WTC11 (cell line): ENCODE measurements at regions not wholly inside any gene's neighbourhood (a gene's known extent, or its start where the extent isn't known, plus 50 kb on each side); places are given as distances from the start of the nearest gene placed in this dataset.

Experiments used
- ATAC-seq: fragments of 200-7000 bp; cut with Tn5 transposase; 2 replicates; pipeline ENCODE4 v1.10.0; 2021; ENCODE audit warnings: mild to moderate bottlenecking, moderate library complexity
- CTCF ChIA-PET: fragments of 300-600 bp; sonication (Branson Sonifier 250); formaldehyde crosslinking; loops from one replicate; lab custom pipeline; 2021; ENCODE audit warnings: antibody characterized with exemption; lab: Charles Lee
- POLR2A ChIA-PET: fragments of 350-600 bp; sonication (Branson Sonifier 250); formaldehyde crosslinking; loops from one replicate; lab custom pipeline; 2021; ENCODE audit warnings: antibody characterized with exemption; lab: Charles Lee
- DNase-seq: peaks from one replicate; pipeline ENCODE4 v3.0.0; 2021; ENCODE audit warnings: low spot score
- H3K27ac Mint-ChIP-seq: 2 replicates; pipeline ENCODE4 v1.8.0; 2021; ENCODE audit warnings: mixed read lengths
- H3K27me3 Mint-ChIP-seq: 2 replicates; pipeline ENCODE4 v1.8.0; 2021; ENCODE audit warnings: low read depth, mild to moderate bottlenecking, moderate library complexity, mixed read lengths
- H3K36me3 Mint-ChIP-seq: 2 replicates; pipeline ENCODE4 v1.8.0; 2021; ENCODE audit warnings: mixed read lengths
- H3K4me1 Mint-ChIP-seq: 2 replicates; pipeline ENCODE4 v1.8.0; 2022; ENCODE audit warnings: mixed read lengths
- H3K4me3 Mint-ChIP-seq: 2 replicates; pipeline ENCODE4 v1.8.0; 2021; ENCODE audit warnings: mild to moderate bottlenecking, moderate library complexity, mixed read lengths
- H3K9me3 Mint-ChIP-seq: 2 replicates; pipeline ENCODE4 v1.8.0; 2021; ENCODE audit warnings: mixed read lengths
- CTCF ChIP-seq: fragments of 200-600 bp; IDR thresholded peaks from 2 replicates; pipeline ENCODE4 v1.8.0; 2022; ENCODE audit warnings: antibody characterized with exemption
- ERG ChIP-seq: fragments of 250-450 bp; sonication (Bioruptor Pico); IDR thresholded peaks from 2 replicates; pipeline ENCODE4 v1.8.0; 2021; ENCODE audit warnings: mild to moderate bottlenecking
- ESRRA ChIP-seq: sonication (generic); formaldehyde crosslinking; IDR thresholded peaks from 2 replicates; pipeline ENCODE4 v1.8.1; 2022; ENCODE audit warnings: mild to moderate bottlenecking, missing genetic modification reagents, borderline replicate concordance
- FOXK1 ChIP-seq: sonication (generic); formaldehyde crosslinking; IDR thresholded peaks from 2 replicates; pipeline ENCODE4 v1.8.0; 2022; ENCODE audit warnings: mild to moderate bottlenecking, moderate library complexity, missing genetic modification reagents
- FOXP4 ChIP-seq: sonication (generic); formaldehyde crosslinking; IDR thresholded peaks from 2 replicates; pipeline ENCODE4 v1.8.0; 2022; ENCODE audit warnings: mild to moderate bottlenecking, missing genetic modification reagents
- GRHL2 ChIP-seq: fragments of 250-450 bp; sonication (Bioruptor Pico); IDR thresholded peaks from 2 replicates; pipeline ENCODE4 v1.8.0; 2022; ENCODE audit warnings: mild to moderate bottlenecking, moderate library complexity; ENCODE audit not compliant: insufficient replicate concordance, severe bottlenecking
- HMGXB4 ChIP-seq: sonication (generic); formaldehyde crosslinking; IDR thresholded peaks from 2 replicates; pipeline ENCODE4 v1.8.1; 2023; ENCODE audit warnings: mild to moderate bottlenecking, moderate library complexity, missing genetic modification reagents
- JUN ChIP-seq: sonication (generic); formaldehyde crosslinking; IDR thresholded peaks from 2 replicates; pipeline ENCODE4 v1.8.0; 2023; ENCODE audit warnings: mild to moderate bottlenecking, missing genetic modification reagents
- MLX ChIP-seq: sonication (generic); formaldehyde crosslinking; IDR thresholded peaks from 2 replicates; pipeline ENCODE4 v1.8.1; 2023; ENCODE audit warnings: mild to moderate bottlenecking, missing genetic modification reagents, moderate library complexity
- NR3C1 ChIP-seq: sonication (generic); formaldehyde crosslinking; conservative IDR thresholded peaks from 2 replicates; pipeline ENCODE4 v1.8.1; 2023; ENCODE audit warnings: low read depth, mild to moderate bottlenecking, missing genetic modification reagents
- SMAD3 ChIP-seq: sonication (generic); formaldehyde crosslinking; IDR thresholded peaks from 2 replicates; pipeline ENCODE4 v1.8.0; 2022; ENCODE audit warnings: missing genetic modification reagents, mild to moderate bottlenecking, borderline replicate concordance
- SMAD4 ChIP-seq: sonication (generic); formaldehyde crosslinking; IDR thresholded peaks from 2 replicates; pipeline ENCODE4 v1.8.0; 2022; ENCODE audit warnings: mild to moderate bottlenecking, missing genetic modification reagents
- TCF7 ChIP-seq: sonication (generic); formaldehyde crosslinking; IDR thresholded peaks from 2 replicates; pipeline ENCODE4 v1.8.0; 2022; ENCODE audit warnings: mild to moderate bottlenecking, low read depth, missing genetic modification reagents, moderate library complexity
- TP53 ChIP-seq: sonication (generic); formaldehyde crosslinking; IDR thresholded peaks from 2 replicates; pipeline ENCODE4 v1.8.1; 2023; ENCODE audit warnings: mild to moderate bottlenecking, missing genetic modification reagents
- ZNF232 ChIP-seq: sonication (generic); formaldehyde crosslinking; IDR thresholded peaks from 2 replicates; pipeline ENCODE4 v1.8.0; 2022; ENCODE audit warnings: mild to moderate bottlenecking, missing genetic modification reagents
- ZNF425 ChIP-seq: fragments of 250-450 bp; sonication (Bioruptor Pico); conservative IDR thresholded peaks from 2 replicates; pipeline ENCODE4 v1.9.0; 2021; ENCODE audit warnings: mild to moderate bottlenecking
- TF ChIP-seq, protein P1 (sequence below): sonication (generic); formaldehyde crosslinking; IDR thresholded peaks from 2 replicates; pipeline ENCODE4 v1.8.1; 2022; ENCODE audit warnings: mild to moderate bottlenecking, moderate library complexity, missing genetic modification reagents
- TF ChIP-seq, protein P2 (sequence below): sonication (generic); formaldehyde crosslinking; IDR thresholded peaks from 2 replicates; pipeline ENCODE4 v1.8.0; 2022; ENCODE audit warnings: mild to moderate bottlenecking, missing genetic modification reagents

DNA sequence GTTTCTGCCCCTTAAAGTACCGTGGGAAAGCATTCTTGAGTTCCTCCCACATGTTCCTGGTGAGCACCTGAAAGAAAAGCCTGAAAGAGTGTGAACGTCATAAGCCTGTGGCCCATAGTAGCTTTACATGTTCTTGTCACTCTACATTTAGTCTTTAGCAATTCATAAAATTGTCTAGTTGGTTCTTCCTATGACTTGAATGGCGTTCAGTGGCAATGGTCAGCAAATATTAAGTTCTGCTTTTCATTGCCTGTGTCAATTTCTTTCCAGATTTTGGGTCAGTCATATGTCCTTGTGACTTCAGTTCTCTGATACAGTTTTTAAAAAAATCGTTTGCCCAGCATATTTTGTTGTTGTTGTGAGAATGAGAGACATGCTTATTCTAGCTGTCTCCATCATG is 650.0 kb upstream of the BOD1L1 start:
- CTCF ChIA-PET = interaction anchor here (0.5 to 1.1 kb wide), 2 partner anchors 13 to 58 kb away, joined by 3 to 4 read pairs; no protein-coding TSS in a partner anchor
- peaks cover 14% of the 10 kb centered on the region for H3K9me3 Mint-ChIP-seq
- POLR2A ChIA-PET = no interaction called here
- peaks cover 7% of the 10 kb centered on the region; the same call in 1 of the 2 replicates for H3K36me3 Mint-ChIP-seq
- H3K27me3 Mint-ChIP-seq = no peaks in the 10 kb centered on the region
- H3K4me1 Mint-ChIP-seq = peaks cover 13% of the 10 kb centered on the region
- H3K27ac Mint-ChIP-seq = no peak overlapping the region
- no peak for ATAC-seq
- TF ChIP-seq TCF7 (CRISPR knock-in tag) = no peak
- TF ChIP-seq, protein P1, sequence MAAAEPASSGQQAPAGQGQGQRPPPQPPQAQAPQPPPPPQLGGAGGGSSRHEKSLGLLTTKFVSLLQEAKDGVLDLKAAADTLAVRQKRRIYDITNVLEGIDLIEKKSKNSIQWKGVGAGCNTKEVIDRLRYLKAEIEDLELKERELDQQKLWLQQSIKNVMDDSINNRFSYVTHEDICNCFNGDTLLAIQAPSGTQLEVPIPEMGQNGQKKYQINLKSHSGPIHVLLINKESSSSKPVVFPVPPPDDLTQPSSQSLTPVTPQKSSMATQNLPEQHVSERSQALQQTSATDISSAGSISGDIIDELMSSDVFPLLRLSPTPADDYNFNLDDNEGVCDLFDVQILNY (CRISPR knock-in tag) = no peak
- no peak for TF ChIP-seq NR3C1 (CRISPR knock-in tag)
- no peak for TF ChIP-seq FOXP4 (CRISPR knock-in tag)
- no peak for TF ChIP-seq JUN (CRISPR knock-in tag)
- no peak for TF ChIP-seq HMGXB4 (CRISPR knock-in tag)
- no peak for TF ChIP-seq FOXK1
- no peak for TF ChIP-seq CTCF
- TF ChIP-seq SMAD3 (CRISPR knock-in tag) = no peak
- no peak for TF ChIP-seq ERG (CRISPR knock-in tag)
- TF ChIP-seq ESRRA = no peak
- no peak for TF ChIP-seq TP53 (CRISPR knock-in tag)
- no peak for TF ChIP-seq ZNF425
- TF ChIP-seq, protein P2, sequence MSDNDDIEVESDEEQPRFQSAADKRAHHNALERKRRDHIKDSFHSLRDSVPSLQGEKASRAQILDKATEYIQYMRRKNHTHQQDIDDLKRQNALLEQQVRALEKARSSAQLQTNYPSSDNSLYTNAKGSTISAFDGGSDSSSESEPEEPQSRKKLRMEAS (CRISPR knock-in tag) = no peak
- TF ChIP-seq MLX (CRISPR knock-in tag) = no peak
- TF ChIP-seq ZNF232 (CRISPR knock-in tag) = no peak
- no peak for TF ChIP-seq SMAD4 (CRISPR knock-in tag)
- no peak for TF ChIP-seq GRHL2 (CRISPR knock-in tag)
- no peak overlapping the region for H3K4me3 Mint-ChIP-seq
- no peak for DNase-seq
